DOHH2 (cell line): ENCODE measurements at regions not wholly inside any gene's neighbourhood (a gene's known extent, or its start where the extent isn't known, plus 50 kb on each side); places are given as distances from the start of the nearest gene placed in this dataset.

Experiments used
- H3F3A ChIP-seq: fragments of 200-600 bp; sonication (generic), shearing (Covaris generic); 2 replicates; pipeline ENCODE4 v1.6.0; 2016; ENCODE audit warnings: antibody characterized with exemption, mild to moderate bottlenecking; ENCODE audit not compliant: control insufficient read depth, insufficient read depth
- H3K27ac ChIP-seq: fragments of 200-600 bp; sonication (generic); 2 replicates; pipeline ENCODE4 v1.5.1; 2014; ENCODE audit warnings: low read depth, mild to moderate bottlenecking, low read length, moderate library complexity
- H3K27me3 ChIP-seq: fragments of 200-600 bp; sonication (generic); 2 replicates; pipeline ENCODE4 v1.6.1; 2014; ENCODE audit warnings: mild to moderate bottlenecking, low read length, mixed read lengths; ENCODE audit not compliant: control insufficient read depth
- H3K36me3 ChIP-seq: fragments of 200-600 bp; sonication (generic); 2 replicates; pipeline ENCODE4 v1.6.1; 2014; ENCODE audit warnings: mild to moderate bottlenecking, low read length, moderate library complexity, mixed read lengths; ENCODE audit not compliant: control insufficient read depth
- H3K4me1 ChIP-seq: fragments of 200-600 bp; sonication (generic); 2 replicates; pipeline ENCODE4 v1.6.1; 2014; ENCODE audit warnings: mild to moderate bottlenecking, low read length, mixed read lengths; ENCODE audit not compliant: control insufficient read depth
- H3K4me2 ChIP-seq: fragments of 200-600 bp; sonication (generic); 2 replicates; pipeline ENCODE4 v1.6.0; 2014; ENCODE audit warnings: mild to moderate bottlenecking, low read length, moderate library complexity
- H3K4me3 ChIP-seq: fragments of 200-600 bp; sonication (generic); 2 replicates; pipeline ENCODE4 v1.5.1; 2014; ENCODE audit warnings: mild to moderate bottlenecking, low read length, mixed read lengths
- H3K79me2 ChIP-seq: fragments of 200-600 bp; sonication (generic); 2 replicates; pipeline ENCODE4 v1.6.1; 2014; ENCODE audit warnings: mild to moderate bottlenecking, low read length, mixed read lengths; ENCODE audit not compliant: control insufficient read depth
- H3K9me2 ChIP-seq: fragments of 200-600 bp; sonication (generic); replicated peaks from 2 replicates; pipeline ENCODE4 v1.6.1; 2014; ENCODE audit warnings: mild to moderate bottlenecking, low read length, mixed read lengths; ENCODE audit not compliant: control insufficient read depth
- H3K9me3 ChIP-seq: fragments of 200-600 bp; sonication (generic); 2 replicates; pipeline ENCODE4 v1.6.1; 2014; ENCODE audit warnings: antibody characterized with exemption, low read length, mixed read lengths; ENCODE audit not compliant: control insufficient read depth, insufficient read depth
- H4K20me1 ChIP-seq: fragments of 200-600 bp; sonication (generic); 2 replicates; pipeline ENCODE4 v1.6.0; 2014; ENCODE audit warnings: low read depth, mild to moderate bottlenecking, antibody characterized with exemption, low read length, moderate library complexity; ENCODE audit not compliant: control insufficient read depth, insufficient read depth
- EZH2phosphoT487 ChIP-seq: fragments of 200-600 bp; sonication (generic); IDR thresholded peaks from 2 replicates; pipeline ENCODE4 v1.6.1; 2017; ENCODE audit warnings: borderline replicate concordance, mild to moderate bottlenecking, antibody characterized with exemption, low read length, moderate library complexity, mixed read lengths
- TF ChIP-seq, protein P1 (sequence below): fragments of 200-600 bp; sonication (generic); IDR thresholded peaks from one replicate; pipeline ENCODE4 v1.5.1; 2014; ENCODE audit warnings: antibody characterized with exemption, mild to moderate bottlenecking, low read depth, low read length; ENCODE audit not compliant: poor library complexity, severe bottlenecking

- Histone ChIP-seq H3K79me2 (no peaks in the 10 kb centered on the region), H3K4me1 (no peaks in the 10 kb centered on the region), H3K4me3 (no peak overlapping the region), H3K9me2 (no peaks in the 10 kb centered on the region), H3K36me3 (no peaks in the 10 kb centered on the region), H3K27me3 (no peaks in the 10 kb centered on the region), H3K9me3 (no peaks in the 10 kb centered on the region), H3F3A (no peaks in the 10 kb centered on the region), H3K4me2 (no peak overlapping the region), H3K27ac (no peak overlapping the region), H4K20me1 (no peaks in the 10 kb centered on the region)
- TF ChIP-seq, protein P1, sequence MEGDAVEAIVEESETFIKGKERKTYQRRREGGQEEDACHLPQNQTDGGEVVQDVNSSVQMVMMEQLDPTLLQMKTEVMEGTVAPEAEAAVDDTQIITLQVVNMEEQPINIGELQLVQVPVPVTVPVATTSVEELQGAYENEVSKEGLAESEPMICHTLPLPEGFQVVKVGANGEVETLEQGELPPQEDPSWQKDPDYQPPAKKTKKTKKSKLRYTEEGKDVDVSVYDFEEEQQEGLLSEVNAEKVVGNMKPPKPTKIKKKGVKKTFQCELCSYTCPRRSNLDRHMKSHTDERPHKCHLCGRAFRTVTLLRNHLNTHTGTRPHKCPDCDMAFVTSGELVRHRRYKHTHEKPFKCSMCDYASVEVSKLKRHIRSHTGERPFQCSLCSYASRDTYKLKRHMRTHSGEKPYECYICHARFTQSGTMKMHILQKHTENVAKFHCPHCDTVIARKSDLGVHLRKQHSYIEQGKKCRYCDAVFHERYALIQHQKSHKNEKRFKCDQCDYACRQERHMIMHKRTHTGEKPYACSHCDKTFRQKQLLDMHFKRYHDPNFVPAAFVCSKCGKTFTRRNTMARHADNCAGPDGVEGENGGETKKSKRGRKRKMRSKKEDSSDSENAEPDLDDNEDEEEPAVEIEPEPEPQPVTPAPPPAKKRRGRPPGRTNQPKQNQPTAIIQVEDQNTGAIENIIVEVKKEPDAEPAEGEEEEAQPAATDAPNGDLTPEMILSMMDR = no peak
- no peak for TF ChIP-seq EZH2phosphoT487
Observed at GRCh38 chr3:19811689-19812088, 122.3 kb downstream of the EFHB start.

DNA sequence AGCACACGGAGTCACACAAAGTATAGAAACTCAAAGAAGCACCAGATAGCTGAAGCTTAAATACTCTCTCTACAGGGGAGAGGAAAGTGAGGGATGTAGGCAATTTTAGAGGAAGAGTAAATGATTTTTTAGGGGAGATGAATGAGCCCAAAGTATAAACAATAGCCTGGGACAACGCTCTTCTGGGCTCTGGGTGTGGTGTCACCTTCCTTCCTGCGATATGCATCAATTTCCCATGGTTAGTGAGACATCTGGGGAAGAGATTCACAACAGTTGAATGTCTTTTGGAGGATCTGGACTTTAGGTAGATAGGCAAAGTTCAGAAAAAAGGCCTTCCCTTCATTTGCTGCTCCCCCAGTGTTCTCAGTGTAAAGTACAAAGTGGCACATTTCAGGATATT is 125.2 kb downstream of the EFHB start:
- H3K27ac ChIP-seq = no peak overlapping the region
- peaks cover 2% of the 10 kb centered on the region; the same call in 1 of the 2 replicates for H3K9me3 ChIP-seq
- H3K4me1 ChIP-seq = no peaks in the 10 kb centered on the region
- TF ChIP-seq EZH2phosphoT487 = no peak
- TF ChIP-seq, protein P1 = no peak
- H3K36me3 ChIP-seq = no peaks in the 10 kb centered on the region
- H3K9me2 ChIP-seq = no peaks in the 10 kb centered on the region; the same call in 1 of the 2 replicates
- no peaks in the 10 kb centered on the region for H3K79me2 ChIP-seq
- H4K20me1 ChIP-seq = no peaks in the 10 kb centered on the region
- no peaks in the 10 kb centered on the region for H3K27me3 ChIP-seq
- H3K4me3 ChIP-seq = no peak overlapping the region
- H3F3A ChIP-seq = no peaks in the 10 kb centered on the region
- no peak overlapping the region for H3K4me2 ChIP-seq

DNA sequence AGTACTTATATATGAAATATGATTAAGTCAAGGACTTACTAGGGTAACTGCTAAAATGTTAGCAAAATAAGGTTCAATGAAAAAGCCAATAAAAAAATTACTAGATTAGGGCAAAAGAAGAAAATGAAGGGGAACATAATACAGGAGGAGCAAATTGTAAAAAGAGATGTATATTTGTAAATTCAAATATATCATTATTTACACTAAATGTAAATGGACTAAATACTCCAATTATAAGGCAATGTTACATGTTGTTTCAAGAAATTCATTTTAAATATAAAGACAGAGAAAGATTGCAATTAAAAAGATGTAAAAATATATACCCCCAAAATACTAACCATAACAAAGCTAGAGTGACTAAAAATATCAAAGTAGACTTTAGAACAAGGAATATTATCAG is 134.1 kb downstream of the EFHB start:
- Histone ChIP-seq H3K27ac (no peak overlapping the region), H3K36me3 (no peaks in the 10 kb centered on the region), H3K4me3 (no peak overlapping the region), H3K79me2 (no peaks in the 10 kb centered on the region), H3K4me1 (no peaks in the 10 kb centered on the region), H3F3A (no peaks in the 10 kb centered on the region), H3K9me3 (peaks cover 4% of the 10 kb centered on the region; the same call in 1 of the 2 replicates), H3K27me3 (no peaks in the 10 kb centered on the region), H3K9me2 (no peaks in the 10 kb centered on the region; the same call in 1 of the 2 replicates), H3K4me2 (no peak overlapping the region), H4K20me1 (no peaks in the 10 kb centered on the region)
- TF ChIP-seq, protein P1 = no peak
- no peak for TF ChIP-seq EZH2phosphoT487

- H3K36me3 ChIP-seq = no peaks in the 10 kb centered on the region
- TF ChIP-seq EZH2phosphoT487 = no peak
- TF ChIP-seq, protein P1 = no peak
- H3K4me2 ChIP-seq = no peak overlapping the region
- H3K79me2 ChIP-seq = no peaks in the 10 kb centered on the region
- no peak overlapping the region for H3K27ac ChIP-seq
- no peaks in the 10 kb centered on the region for H3K9me2 ChIP-seq
- H3K27me3 ChIP-seq = no peaks in the 10 kb centered on the region
- H3K4me3 ChIP-seq = no peak overlapping the region
- no peaks in the 10 kb centered on the region for H4K20me1 ChIP-seq
- H3K9me3 ChIP-seq = peaks cover 4% of the 10 kb centered on the region; the same call in 1 of the 2 replicates
- H3F3A ChIP-seq = no peaks in the 10 kb centered on the region
- no peaks in the 10 kb centered on the region for H3K4me1 ChIP-seq
Observed at GRCh38 chr3:19799115-19799514, 134.9 kb downstream of the EFHB start.
